GM19438 (cell line): ENCODE measurements at regions not wholly inside any gene's neighbourhood (a gene's known extent, or its start where the extent isn't known, plus 50 kb on each side); places are given as distances from the start of the nearest gene placed in this dataset.

Experiments
- ATAC-seq: cut with Tn5 transposase; IDR thresholded peaks from one replicate; pipeline ENCODE4 v1.9.1; 2021; ENCODE audit warnings: low read depth; ENCODE audit not compliant: unreplicated experiment

DNA sequence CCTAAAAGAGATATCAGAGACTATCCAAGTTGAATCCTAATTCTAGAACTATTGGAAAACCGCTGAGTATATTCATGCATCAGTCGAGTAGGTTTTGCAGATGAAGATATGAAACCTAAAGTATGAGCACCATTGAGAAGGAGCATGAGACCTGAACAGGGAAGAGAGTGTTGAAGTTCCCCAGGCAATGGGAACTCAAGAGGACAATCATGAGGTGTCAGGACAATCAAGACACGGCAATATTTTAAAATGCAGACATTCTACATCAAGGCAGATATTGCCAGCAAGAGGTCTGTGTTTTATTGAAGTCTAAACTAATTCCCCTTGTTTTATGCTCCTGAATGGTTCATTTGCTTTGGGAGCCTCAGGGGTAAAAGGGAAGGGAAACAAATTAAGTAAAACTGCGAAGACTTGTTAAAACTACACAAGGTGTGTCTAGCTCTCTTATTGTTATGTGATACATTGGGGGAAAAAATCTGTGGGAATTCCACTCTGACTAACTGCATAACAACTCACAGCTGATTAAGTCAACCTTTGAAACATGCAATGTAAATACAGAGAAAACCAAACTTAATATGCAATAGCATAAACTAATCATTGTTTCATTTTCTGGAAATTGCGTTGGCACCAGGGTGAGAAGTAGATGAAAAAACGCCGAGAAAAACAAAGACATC, 347.9 kb upstream of the ADGRL2 start:
- no peak for ATAC-seq

DNA sequence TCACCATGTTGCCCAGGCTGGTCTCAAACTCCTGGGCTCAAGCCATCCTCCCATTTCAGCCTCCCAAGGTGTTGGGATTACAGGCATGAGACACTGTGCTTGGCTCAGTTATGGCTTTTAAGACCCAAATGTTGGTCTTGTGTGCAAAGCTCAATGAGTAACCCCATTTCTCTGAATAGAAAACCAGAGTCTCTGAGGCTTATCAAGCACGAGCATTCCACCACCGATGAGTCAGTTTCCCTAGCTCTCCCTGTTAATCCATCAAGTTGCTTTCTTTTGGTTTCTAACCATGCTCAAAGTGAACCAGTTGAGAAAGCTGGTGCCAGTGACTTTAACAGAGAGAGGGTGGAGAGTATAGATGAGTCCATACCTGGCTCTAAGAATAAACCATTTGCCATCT, 350.9 kb upstream of the ADGRL2 start:
- no peak for ATAC-seq

DNA sequence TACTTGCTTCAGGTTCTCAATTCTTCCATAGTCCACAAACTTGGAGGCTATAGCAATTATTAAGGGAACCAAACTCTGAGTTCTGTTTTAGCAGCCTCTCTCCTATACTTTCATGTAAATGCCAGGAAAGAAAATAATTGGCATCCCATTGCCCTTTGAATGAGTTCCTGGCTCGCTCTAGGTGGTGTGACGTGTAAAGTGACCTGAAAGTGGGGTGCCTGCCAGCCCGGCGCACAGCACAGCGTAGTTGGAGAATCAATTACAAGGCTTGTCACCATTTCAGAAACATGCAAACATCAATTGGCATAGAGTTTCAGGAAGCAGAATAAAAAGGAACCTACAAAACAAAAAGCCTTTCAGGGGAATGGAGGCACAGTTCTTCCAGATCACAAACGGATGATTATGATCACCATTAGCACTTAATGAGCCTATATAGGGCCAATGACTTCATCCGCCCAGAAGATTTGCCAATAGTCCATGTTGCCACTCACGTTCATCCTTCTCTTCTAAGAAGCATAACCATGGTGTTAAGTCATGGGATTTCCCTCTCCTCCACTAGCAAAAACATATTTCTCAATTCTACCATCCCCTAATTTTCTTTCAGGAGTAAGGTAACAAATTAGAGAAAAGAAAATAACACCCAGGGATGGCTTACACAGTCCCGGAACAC, 354.6 kb upstream of the ADGRL2 start:
- ATAC-seq, result no peak

DNA sequence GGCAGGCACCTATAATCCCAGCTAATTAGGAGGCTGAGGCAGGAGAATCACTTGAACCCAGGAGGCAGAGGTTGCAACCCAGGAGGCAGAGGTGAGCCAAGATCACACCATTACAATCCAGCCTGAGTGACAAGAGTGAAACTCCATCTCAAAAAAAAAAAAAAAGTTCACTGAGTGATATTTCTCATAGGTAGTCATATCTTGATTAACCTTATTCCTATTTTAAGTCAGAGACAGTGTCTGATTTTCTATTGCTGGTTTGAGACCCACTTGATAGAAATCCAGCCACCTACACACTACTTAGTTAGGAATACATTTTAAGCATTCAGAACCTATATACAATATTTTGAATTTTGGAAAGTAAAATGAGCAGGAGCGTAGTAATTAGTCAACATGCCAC, 357.4 kb upstream of the ADGRL2 start:
- no peak for ATAC-seq

DNA sequence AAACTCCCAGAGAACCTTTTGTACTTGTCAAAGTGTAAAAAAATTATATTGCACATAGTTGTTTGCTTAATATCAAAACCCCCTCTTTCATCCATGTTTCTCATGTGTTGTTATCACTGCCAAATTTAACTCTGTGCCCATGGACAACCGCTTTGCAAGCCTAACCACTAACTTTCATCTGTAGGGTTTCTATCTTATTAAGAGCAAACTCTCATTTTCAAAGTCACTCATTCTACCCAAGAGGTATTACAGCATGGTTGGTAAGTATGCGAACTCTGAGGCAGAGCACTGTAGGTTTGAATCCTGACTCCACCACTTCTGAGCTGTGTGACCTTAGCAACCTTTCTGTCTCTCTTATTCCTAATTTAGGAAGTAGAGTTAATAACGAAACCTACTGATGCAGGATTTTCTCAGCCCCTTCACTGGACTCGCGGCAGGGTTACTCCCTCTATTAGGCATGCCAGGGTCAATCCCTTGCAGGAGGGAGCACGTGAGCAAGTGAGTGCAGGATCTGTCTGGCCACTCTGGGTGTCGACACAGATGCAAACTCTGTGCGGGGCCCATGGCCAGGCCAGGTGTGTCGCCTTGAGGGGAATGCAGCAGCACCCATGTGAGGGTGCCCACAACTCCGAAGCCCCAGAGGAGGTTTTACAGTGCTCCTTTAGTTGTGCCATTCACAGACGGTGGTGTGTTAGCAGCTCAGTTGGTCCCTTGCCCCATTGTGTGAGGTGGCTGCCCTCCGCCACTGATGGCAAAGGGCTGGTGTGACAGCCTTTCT, 361.5 kb upstream of the ADGRL2 start:
- ATAC-seq, result no peak

DNA sequence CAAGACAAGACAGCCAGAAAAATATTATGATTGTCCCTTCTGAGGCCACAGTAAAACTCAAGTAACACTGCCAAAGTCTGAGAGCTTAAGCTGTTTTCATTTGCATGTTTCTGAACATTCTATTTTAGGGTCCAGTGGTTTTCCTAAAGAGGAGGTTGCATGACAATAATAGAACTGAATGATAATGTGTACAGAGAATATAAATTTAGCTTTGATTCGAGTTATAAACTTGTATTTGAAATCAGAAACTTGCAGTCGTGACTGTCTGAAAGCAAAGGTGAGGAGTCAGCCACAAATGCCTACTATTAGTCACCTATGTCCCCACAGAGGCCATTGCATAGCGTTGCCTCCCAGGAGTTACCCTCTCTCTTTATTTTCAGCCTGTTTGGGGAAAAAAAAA, 363.1 kb upstream of the ADGRL2 start:
- peak; percentile 84 for ATAC-seq

DNA sequence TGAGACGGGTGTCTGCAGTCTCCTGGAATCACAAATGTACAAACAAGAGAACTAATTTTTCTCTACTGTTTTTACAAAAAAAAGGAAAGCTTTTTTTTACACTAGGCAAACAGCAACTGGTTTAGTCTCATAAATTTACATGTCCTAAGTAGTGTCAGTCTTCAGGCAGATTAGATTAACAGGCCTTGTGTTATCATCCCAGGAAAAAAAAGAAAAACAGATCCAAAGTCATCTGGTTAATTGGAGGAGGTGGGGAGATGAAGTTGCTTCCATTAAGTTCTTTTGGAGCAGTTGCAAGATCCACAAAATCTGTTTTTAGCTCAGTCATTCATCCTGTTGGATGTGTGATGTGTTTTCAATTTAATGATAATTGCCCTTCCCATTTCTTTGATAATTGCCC, 363.5 kb upstream of the ADGRL2 start:
- no peak for ATAC-seq

DNA sequence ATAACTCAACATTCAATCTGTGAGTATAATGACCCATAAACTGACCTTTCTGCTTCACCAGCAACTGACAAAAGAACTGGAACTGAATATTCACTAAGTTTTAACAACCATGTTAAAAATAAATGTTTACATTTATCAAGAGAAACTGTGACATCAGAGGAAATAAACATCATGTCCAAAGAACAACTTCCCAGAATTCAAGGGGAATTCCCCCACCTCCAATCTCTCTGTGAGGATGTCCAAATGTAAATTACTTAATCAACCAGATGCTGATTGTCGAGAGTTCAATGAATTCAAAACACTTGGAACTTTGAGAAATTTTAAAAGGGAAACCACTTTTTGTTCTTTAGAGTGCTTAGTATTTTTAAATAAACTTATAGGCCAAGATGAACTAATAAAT, 365.6 kb upstream of the ADGRL2 start:
- ATAC-seq, result no peak

DNA sequence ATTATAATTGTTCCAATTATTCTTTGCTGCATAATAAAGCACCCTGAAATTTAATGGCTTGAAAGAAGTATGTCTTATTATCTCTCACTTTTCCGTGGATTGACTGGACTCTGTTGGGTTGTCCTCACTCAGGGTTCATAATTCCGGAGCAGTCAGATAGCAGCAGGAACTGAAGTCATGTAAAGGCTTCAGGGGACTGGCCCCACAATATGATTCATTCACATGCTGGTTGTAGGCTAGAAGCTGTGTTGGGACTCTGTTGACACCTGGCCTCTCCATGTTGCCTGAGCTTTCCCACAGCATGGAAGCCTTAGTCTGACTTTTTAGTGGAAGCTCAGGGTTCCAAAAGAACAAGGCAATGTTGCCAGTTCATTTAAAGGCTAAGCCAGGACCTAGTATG, 367.1 kb upstream of the ADGRL2 start:
- no peak for ATAC-seq

DNA sequence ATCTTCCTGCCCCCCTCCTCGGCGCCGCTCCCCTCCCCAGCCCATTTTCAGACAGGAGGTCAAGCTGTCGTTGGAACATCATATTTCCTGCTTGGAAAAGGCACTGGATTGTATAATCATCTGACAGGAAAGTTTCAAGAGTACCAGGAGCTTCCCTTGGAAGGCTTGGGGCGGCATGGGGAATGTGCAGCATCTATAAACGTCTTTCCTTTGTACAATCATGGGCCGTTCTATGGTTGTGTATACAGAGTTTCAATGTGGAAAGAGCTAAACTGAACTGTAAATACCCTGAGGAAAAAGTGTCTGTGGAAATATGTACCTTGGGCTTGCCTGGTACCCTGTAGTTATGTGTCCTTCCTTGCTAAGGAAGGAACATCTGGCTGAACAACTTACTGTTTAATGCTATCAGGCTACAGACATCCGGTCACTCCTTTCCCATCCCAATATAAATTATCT, 368.1 kb upstream of the ADGRL2 start:
- no peak for ATAC-seq

DNA sequence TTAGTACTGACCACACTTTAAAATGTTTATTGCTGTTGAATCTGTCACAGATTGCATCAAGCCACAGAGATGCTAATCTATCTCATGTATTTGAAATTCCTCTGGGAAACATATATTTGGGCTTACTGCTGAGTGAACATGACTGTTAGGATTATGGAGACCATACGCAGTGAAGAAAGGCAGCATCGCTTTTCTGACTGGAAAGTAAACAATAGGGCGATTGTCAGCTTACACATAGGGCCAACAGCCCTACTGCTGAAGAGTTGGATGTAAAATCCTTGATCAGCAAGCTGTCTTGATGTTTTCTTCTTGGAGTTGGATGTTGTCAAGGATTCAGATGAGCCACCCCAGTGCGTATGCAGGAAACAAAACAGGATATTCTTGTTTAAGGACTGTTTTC, 368.7 kb upstream of the ADGRL2 start:
- no peak for ATAC-seq

DNA sequence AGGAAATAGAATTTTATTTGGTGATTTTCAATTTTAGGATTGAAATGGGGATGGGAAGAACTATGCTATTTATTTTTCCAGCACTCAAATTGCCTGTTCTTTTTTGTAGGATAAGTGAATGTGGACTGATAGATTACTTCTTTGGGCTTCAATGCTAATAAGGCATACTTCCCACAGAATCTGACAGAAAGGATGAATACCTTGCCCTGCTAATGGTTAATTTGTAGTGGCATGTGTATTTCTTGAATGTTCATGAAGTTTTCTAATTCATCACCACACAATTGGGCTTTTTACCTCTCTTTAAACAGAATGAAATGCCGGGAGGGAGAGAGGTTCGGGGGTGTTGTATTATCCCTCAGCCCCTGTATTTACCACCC, 369.1 kb upstream of the ADGRL2 start:
- ATAC-seq, result no peak

DNA sequence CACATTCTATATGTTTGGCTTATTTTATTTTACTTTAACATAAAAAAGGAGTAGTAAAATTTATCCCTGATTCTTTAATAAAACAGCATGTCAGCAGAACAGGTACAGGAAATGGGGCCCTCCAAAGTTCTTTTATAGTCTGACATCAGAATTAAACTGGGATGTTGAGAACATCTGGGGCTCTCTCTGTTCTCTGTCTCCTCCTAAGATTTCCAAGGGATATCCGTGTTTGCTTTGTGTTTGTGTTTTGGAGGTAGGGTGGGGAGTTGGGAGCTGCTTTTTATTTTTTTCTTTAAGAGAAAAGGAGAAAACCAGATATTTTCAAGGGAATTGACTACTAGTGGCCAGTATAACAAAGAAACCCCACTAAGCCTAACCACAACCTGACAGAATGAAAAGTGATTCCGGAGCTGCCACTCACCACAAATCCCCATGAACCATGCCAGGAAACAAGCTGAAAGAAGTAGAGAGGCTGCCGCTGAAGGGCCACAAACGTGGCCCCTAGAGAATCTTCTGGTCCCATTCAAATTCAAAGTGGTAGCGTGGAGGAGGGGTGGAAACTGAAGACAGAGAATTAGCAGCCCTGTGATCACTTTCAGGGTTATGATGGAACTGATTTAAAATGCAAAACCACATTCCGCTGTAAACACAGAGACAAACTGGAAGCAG, 369.6 kb upstream of the ADGRL2 start:
- peak; percentile 47 for ATAC-seq

DNA sequence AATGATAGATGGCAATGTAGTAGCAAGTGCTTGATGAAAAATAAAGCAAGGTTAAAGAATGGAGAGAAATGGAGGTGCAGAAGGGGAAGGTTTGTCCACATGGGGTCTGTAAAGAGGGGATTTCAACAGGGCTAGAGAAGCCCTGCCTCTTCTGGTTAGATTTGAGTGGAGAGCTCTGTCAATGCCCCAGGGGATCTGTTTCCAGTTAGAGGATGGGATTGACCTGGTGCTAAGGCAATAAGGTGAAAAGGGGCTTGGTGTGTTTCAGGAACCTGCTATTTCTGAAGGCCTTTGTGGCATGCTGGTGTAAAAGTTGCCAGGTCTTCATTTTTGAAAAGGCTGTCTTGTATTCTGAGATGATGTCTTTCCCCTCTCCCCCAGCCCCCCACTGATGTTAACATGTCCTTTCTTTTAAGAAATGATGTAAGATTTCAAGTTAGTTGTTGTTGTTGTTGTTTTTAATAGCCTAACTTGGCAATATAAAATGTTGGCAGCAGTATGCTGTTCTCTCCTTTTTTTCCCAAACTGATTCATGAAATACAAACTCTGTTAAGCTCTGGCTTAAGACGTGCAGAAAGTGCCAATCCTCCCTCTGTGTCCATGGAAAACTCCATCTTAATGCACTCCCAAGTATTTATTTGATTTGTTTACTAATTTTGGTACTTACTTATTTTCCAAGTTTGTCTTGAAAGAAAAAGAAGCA, 370.3 kb upstream of the ADGRL2 start:
- ATAC-seq, result no peak

DNA sequence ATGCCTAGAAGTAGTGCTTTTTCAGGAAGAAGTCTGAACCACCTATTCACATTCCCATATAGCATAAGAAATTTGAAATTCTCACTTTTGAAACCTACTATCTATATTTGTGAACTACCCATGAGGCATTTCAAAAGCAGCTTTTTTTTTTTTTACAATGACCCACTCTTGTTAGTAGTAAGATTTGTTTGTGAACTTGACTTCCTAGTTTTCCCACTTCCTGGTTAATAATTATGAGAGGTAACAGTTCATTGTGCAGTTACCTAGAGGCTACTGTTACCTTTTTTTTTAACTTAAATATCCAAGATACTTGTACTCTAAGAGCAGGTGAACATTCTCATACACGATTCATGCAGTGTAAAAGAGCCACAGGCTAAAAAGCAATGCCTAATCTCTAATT, 371.7 kb upstream of the ADGRL2 start:
- ATAC-seq, result peak; percentile 80

DNA sequence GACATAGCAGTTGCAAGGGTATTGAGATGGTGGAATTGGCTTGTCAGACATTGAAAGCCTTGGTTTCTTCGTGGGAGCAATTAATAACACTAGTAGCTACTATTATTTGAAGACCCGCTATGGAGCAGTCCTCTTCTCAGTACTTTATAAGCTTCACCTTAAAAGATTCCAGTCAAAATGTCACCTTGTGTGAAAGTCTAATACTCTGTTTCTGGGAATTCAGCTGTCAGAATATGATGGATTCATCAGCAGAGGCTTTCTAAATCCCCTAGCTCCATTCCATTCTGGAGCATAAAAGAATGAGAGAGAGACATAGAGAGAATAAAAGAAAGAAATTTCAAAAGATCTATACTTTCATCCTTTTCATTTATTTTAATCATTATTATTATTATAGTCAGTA, 375.9 kb upstream of the ADGRL2 start:
- no peak for ATAC-seq

DNA sequence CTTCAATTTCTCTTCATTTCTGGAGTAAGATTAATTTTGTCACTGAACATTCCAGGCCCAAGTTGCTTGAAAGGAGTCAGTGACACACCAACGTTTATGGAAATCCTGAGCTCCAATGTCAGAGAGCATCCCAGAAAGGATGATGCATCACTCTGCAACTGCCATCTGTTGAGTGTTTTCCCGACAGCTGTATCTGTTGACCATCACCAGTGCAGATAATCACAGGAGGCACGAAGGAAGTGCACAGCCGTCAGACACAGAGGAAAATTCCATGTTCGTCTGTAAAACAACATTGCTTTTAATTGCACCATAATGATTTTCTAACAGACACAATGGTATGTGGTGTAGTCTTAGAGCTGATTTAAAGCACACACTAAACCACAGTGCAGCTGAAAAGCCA, 376.7 kb upstream of the ADGRL2 start:
- ATAC-seq, result no peak

DNA sequence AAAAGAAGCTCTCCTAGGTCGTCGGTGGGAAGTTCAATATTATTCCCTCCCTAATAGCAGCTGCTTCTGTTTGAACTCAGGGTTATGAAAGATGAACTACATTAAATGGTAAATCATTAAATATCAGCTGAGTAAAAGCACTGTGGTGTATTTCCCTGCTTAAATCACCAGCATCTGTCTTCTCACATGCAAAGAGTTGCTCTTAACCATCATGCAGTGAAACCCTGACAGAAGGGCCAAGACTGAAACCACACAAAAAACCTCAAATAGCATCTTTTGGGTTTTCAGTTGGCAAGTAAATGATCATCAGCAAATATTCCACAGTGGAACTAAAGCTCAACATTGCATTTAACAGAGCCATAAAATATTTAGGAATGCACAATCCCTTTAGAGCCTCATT, 380.0 kb upstream of the ADGRL2 start:
- peak; percentile 99 for ATAC-seq

DNA sequence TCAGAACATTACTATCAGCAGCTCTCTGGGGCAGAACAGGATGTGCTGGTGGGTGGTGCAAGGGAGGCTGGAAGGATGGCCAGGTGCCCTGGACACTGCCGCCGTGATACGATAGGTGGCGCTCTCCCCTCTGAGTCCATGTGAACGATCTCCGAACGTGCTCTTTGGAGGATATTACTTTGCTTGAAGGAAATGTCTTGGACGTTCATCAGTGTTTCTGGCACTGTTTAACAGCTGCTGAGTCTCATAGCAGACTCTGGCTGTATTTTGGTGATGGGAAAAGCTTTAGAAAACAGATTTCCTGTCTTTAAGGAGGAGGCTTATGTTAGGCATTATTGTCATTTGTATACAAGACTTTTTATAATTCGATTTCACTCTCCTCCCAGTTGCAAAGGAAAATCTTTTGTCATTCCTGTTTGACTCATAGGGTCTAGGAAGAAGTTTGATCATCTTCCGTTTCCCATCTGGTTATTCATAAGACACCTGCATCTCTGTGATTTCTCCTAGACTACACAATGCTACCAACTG, 386.2 kb upstream of the ADGRL2 start:
- ATAC-seq, result peak; percentile 89

DNA sequence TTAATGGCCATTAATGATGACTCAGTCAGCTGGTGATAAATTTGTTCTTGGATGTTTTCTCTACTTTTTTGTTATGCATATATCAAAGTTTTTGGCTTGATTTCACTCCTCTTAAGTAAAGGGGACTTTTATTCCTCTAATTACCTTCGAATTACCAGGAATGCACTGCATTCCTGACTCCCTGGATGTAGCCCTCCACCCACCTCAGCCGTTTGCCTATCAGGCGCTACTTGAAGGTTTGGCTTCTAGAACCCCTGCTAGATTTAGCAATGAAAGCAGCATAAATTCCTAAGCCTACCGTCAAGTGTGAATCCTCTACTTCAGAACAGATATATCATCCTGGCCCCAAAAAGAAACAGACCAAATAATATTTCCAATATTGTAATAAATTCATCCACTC, 387.8 kb upstream of the ADGRL2 start:
- no peak for ATAC-seq
